Mucosa of gallbladder (tissue), 1 donor: ENCODE measurements at regions not wholly inside any gene's neighbourhood (a gene's known extent, or its start where the extent isn't known, plus 50 kb on each side); places are given as distances from the start of the nearest gene placed in this dataset.

Source experiments
- DNase-seq: peaks from one replicate; pipeline ENCODE4 v3.0.0-alpha.2; 2020; ENCODE audit warnings: low spot score
- donor health status: DM: no; HTN: no; CAD: no.

DNA sequence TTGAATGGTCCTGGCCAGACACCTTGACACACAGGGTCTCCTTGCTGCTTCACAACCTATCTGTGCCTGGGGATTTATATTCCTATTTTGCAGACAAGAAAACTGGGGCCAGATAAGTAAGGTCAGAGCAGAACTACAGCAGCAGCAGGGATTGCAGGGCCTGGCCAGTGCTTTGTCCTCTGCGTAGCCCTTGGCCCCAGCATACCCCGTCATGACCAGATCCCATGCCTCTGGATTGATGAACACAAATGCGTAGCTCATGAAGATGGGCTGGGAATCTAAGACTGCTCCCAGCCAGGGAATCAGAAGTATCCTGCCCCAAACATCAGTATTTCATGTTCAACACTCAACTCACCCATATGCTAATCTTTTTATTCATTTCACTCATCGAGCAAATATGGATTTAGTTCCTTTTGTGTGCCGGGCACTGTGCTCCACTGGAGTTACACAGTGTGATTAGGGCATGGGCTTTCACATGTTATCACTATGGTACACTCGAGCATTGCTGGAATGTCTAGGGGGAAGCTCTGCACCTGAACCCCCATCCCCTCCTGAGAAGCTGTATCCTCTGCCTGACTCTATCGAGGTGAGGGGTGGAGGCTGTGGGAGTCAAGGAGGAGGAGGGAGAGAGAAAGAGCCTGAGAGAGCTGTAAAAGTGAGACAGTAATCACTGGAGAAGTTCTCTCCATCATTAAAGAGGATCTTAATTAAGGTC, 143.3 kb downstream of the CYP26B1 start:
- no peak for DNase-seq

DNA sequence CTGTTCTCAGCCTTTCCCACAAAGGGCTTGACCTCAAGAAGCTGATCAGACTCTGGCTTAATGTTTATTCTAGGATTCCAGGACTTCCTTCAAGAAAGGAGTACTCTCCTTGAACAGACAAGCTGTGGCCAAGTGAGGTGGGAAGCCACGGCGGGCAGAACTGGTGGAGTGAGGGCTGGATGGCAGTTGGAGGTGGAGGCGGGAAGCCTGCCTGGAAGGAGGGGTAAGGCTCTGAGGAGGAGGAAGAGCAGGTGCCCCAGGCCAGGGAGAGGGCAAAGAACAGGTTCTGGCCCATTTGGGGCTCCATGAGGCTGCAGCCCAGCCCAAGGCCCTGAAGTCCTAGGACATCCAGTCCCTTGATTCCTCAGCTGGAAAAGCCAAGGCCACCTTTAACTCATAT, 143.9 kb downstream of the CYP26B1 start:
- DNase-seq, result no peak

- DNase-seq, result no peak
Observed at GRCh38 chr2:72003124-72003523, 144.5 kb downstream of the CYP26B1 start.

GRCh38 chr2:72001937-72002690, 145.5 kb downstream of the CYP26B1 start:
- no peak for DNase-seq

- DNase-seq, result no peak
Observed at GRCh38 chr2:72000110-72000509, 147.6 kb downstream of the CYP26B1 start.

DNA sequence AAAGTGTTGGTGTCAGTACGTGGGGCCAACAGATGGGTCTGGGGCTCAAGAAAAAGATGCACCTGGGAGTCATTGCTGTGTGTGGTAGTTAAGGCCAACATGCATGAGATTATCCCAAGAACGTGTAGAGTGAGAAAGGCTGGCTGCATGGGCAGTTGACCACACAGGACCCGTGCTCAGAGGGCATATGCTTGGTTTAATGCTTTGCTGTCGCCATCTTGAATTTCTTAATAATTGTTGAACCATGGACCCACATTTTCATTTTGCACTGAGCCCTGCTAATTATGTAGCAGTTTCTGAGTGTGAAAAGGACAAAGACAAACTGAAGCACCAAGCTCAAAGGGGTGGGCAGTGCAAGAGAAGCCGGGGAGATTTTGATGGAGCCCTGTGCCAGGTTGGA, 148.1 kb downstream of the CYP26B1 start:
- no peak for DNase-seq

GRCh38 chr2:71997843-71998242, 149.8 kb downstream of the CYP26B1 start:
- DNase-seq, result no peak

- no peak for DNase-seq
Observed at GRCh38 chr2:71995067-71995665, 152.5 kb downstream of the CYP26B1 start.

DNA sequence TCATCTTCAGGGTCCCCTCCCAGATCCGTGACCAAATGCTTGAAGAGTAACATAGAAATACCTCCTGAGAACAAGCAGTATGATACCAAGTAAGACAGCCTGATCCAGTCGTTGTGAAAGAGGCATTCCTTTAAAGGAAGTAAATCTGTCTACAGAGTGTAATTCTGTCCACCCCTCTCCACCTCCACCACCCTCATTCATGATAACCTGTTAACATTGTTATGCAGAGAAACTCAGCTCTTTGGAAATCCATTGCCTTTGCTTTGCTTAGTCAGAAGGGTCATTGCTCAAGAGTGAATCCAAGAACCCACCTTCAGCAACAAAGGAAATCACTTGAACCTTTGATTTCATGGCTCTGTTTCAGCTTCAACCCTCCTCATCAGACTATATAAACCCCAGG, 155.6 kb downstream of the CYP26B1 start:
- no peak for DNase-seq

DNA sequence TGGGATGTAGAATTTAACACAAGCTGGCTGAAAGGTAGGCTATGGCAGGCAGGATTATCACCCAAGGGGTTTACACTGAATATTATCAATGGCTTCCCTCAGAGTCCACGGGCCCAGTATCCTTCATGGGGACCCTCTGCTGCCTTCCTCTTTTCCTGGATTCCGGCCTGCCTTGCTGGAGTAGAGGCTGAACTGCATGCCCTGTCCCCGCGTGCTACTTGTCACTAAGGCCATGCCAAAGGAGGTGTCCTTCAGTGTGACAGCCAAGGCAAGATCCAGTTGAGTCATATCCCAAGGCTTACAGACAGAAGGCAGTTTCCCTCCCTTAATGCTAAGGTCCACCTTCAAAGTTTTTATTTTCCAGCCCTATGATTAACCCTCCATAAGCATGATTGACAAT, 156.3 kb downstream of the CYP26B1 start:
- no peak for DNase-seq

- DNase-seq, result no peak
Observed at GRCh38 chr2:71990826-71991225, 156.8 kb downstream of the CYP26B1 start.

DNA sequence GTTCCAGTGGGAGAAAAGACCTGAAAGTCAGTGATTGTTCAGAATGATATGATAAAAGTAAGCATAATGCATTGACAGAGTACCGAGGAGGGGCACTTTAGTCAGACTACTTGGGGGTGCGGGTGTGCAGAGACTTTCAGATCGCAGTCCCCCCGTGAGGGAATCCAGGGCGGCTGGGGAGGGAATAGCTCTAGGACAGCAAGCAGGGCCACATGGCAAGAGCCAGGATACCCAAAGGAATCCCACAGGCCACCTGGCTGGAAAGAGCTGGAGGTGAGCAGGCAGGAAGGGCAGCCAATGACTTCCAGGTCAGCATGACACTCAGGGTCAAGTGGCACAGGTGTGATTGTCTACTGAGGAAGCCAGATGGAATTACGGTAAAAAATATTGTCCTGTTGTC, 157.5 kb downstream of the CYP26B1 start:
- DNase-seq, result no peak

DNA sequence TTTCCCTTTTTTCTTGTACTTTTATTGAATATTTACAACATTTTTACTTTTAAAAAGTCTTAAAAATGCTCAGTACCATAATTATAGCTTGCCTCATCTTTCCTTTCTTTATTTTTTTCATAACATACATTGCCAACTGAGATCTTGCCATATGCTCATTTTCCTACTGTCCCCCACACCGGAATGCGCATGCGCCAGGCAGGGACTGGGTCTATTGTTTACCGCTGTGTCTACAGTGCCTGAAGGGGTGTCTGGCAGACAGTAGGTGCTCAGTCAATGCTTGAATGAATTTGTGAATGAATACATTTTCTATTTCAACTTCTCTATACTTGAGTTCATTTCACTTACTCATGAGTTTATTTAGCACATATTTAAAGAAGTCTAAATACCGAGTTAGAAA, 158.0 kb downstream of the CYP26B1 start:
- DNase-seq, result no peak

DNA sequence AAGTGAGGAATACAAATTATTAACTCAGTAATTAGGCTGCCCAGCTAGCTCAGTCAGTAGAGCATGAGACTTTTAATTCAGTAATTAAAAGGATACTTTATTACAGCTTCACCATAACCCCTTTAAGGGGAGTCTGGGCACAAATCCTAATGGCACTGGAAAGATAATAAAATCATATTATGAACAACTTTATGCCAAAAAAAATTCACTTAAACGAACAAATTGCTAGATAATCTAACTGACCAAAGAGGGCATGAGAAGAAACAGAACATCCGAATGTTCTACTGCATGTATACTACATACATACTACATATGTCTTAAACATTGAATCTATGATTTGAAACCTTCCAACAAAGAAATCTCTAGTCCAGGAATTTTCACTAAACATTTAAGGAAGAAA, 159.5 kb downstream of the CYP26B1 start:
- no peak for DNase-seq

GRCh38 chr2:71976685-71977084, 171.0 kb downstream of the CYP26B1 start:
- DNase-seq, result no peak

DNA sequence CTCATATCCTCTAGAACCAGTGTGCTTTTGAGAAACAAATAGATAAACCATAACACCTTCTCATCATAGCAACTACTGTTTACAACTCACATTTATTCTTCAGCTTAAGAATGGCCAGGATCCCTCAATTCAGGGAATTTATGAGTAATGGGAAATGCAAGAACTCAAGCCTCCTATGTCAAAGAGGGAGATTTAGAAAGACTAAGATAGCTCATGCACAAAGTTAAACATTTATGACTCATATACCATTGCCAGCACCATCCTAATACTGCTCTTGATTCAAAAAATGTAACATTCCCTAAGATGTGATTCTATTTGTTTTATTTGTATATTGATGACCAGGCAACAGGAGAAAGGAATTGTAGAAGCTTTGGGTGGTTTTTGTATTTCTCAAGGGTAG, 172.8 kb downstream of the CYP26B1 start:
- no peak for DNase-seq

GRCh38 chr2:71971493-71971892, 176.2 kb downstream of the CYP26B1 start:
- DNase-seq, result no peak

DNA sequence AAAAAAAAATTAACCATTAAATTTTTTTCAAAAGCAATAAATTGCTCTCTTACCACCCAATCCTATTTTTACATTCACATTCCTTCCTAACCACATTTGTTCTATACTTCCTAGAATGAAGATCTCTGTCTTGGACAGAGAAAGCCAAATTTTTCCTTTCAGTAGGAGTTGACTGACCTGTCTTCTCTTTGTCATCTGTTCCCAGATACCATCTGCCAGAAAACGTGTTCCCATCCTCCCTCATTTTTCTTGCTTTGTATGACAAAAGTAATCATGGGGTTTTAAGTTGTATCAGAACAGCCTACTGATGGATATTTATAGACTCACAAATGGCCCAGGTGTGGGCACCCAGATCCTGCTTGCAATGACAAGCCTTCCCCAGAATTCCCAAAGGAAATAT, 182.1 kb downstream of the CYP26B1 start:
- DNase-seq, result no peak

- no peak for DNase-seq
Observed at GRCh38 chr2:71962911-71963694, 184.6 kb downstream of the CYP26B1 start.

DNA sequence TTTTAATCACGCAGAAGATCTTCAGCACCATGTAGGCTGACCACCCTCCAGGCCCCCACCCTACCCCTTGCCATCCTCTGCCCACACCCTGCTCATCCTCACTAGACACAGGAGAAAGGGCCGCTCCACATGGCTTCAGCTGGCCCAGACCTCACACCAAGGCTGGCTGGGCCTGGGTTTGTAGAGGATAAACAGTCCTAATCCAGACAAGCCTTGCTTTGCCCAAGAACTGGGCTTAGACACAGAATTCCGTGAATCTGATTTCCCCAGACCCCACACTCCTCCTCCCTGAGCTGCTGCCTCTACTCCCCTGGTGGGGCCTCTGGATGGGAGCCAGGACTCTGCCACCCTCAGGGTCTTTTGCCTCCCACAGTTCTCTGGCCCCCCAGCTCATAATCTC, 185.3 kb downstream of the CYP26B1 start:
- DNase-seq, result no peak

- DNase-seq, result no peak
Observed at GRCh38 chr2:71961289-71962027, 186.2 kb downstream of the CYP26B1 start.

- DNase-seq, result no peak
Observed at GRCh38 chr2:71959494-71959893, 188.2 kb downstream of the CYP26B1 start.
